CD4-positive, alpha-beta memory T cell (primary cell): ENCODE measurements at regions not wholly inside any gene's neighbourhood (a gene's known extent, or its start where the extent isn't known, plus 50 kb on each side); places are given as distances from the start of the nearest gene placed in this dataset.

Experiments
- CTCF ChIA-PET: fragments of 350-600 bp; sonication (Branson Sonifier 250); formaldehyde crosslinking; loops from one replicate; lab custom pipeline; 2021; ENCODE audit warnings: inconsistent platforms; ENCODE audit not compliant: partially characterized antibody; lab: Charles Lee
- POLR2A ChIA-PET: fragments of 350-600 bp; sonication (Branson Sonifier 250); formaldehyde crosslinking; loops from one replicate; lab custom pipeline; 2021; ENCODE audit not compliant: partially characterized antibody; lab: Charles Lee
- DNase-seq, 5 donors: peaks; one replicate each; pipeline versions ENCODE4 v3.0.0 to v3.0.0-alpha.2; 2020 to 2022; ENCODE audit warnings: mixed read lengths in 1 of 5
- H3K27ac ChIP-seq: one replicate; pipeline ENCODE4 v1.7.0; 2013; ENCODE audit warnings: low read depth, low read length
- H3K27me3 ChIP-seq: 2 replicates; pipeline ENCODE4 v1.7.0; 2013; ENCODE audit warnings: mild to moderate bottlenecking, low read length, moderate library complexity; ENCODE audit not compliant: insufficient read depth
- H3K36me3 ChIP-seq: 2 replicates; pipeline ENCODE4 v1.7.0; 2013; ENCODE audit warnings: mild to moderate bottlenecking, low read length, moderate library complexity; ENCODE audit not compliant: insufficient read depth
- H3K4me1 ChIP-seq: 2 replicates; pipeline ENCODE4 v1.7.0; 2013; ENCODE audit warnings: mild to moderate bottlenecking, low read length, moderate library complexity; ENCODE audit not compliant: insufficient read depth
- H3K4me3 ChIP-seq, 2 donors: one replicate each; pipeline ENCODE4 v1.7.0; 2013; ENCODE audit warnings: low read length in 2 of 2, mild to moderate bottlenecking in 1 of 2
- H3K9me3 ChIP-seq, 2 donors: one replicate each; pipeline ENCODE4 v1.7.0; 2013; ENCODE audit warnings: low read length in 2 of 2, control low read depth in 1 of 2; ENCODE audit not compliant: control insufficient read depth in 1 of 2
- H3K27ac Mint-ChIP-seq, 7 donors: one replicate each; pipeline ENCODE4 v1.8.0; 2020 to 2021; ENCODE audit warnings: mixed read lengths in 7 of 7, mild to moderate bottlenecking in 6 of 7, inconsistent platforms in 3 of 7, moderate library complexity in 3 of 7
- H3K27me3 Mint-ChIP-seq, 2 donors: one replicate each; pipeline ENCODE4 v1.8.0; 2020 to 2021; ENCODE audit warnings: mixed read lengths in 2 of 2
- H3K36me3 Mint-ChIP-seq, 2 donors: one replicate each; pipeline ENCODE4 v1.8.0; 2020 to 2021; ENCODE audit warnings: mixed read lengths in 2 of 2, inconsistent platforms in 1 of 2, mild to moderate bottlenecking in 1 of 2
- H3K4me1 Mint-ChIP-seq, 4 donors: one replicate each; pipeline ENCODE4 v1.8.0; 2020 to 2021; ENCODE audit warnings: mixed read lengths in 4 of 4, mild to moderate bottlenecking in 1 of 4
- H3K4me3 Mint-ChIP-seq, 8 donors: one replicate each; pipeline ENCODE4 v1.8.0; 2020 to 2021; ENCODE audit warnings: mixed read lengths in 8 of 8, mild to moderate bottlenecking in 7 of 8, moderate library complexity in 6 of 8, inconsistent platforms in 3 of 8
- H3K9me3 Mint-ChIP-seq, 8 donors: one replicate each; pipeline ENCODE4 v1.8.0; 2020 to 2021; ENCODE audit warnings: mixed read lengths in 8 of 8, mild to moderate bottlenecking in 5 of 8, inconsistent platforms in 3 of 8, moderate library complexity in 1 of 8
- intact Hi-C: fragments of 100-400 bp; cut with micrococcal nuclease; formaldehyde crosslinking; loops from one replicate; pipeline ENCODE4 v1.15.1; 2023

DNA sequence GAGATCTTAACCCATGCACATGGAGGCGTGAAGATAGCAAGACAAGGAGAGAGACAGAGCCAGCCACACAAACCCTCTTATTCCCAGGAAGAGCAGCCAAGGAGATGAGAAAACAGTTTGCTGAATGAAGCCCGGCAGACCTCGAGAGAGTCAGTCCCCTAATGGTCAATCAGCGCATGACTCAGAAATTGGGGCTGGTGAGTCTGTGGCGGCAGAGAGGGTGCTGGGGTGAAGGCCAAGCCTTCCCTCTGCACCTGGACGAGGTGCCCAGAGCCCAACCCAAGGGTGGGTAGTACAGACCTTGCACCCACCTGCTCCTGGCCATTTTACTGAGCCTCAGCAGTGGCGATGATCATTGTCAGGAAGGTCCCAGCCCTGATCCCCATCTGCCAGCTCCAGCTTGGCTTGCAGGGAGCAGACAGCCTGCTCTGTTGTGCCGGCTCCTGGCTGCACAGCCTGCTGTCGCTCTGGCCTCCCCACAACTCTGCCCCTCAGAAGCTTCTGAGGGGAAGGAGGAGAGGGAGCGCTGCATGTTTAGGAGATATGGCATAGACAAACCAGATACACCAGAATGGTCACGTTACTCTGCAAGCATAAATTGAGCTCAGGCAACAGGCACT, 256.6 kb downstream of the RPS24 start:
- H3K27ac Mint-ChIP-seq = no peak overlapping the region
- intact Hi-C loops = no loop called here
- H3K27me3 ChIP-seq = no peaks in the 10 kb centered on the region
- DNase-seq = no peak
- H3K4me3 Mint-ChIP-seq = no peak overlapping the region
- no peaks in the 10 kb centered on the region for H3K36me3 Mint-ChIP-seq
- CTCF ChIA-PET = no interaction called here
- H3K4me1 ChIP-seq = no peaks in the 10 kb centered on the region
- H3K36me3 ChIP-seq = no peaks in the 10 kb centered on the region
- no peaks in the 10 kb centered on the region for H3K9me3 Mint-ChIP-seq
- no peaks in the 10 kb centered on the region for H3K4me1 Mint-ChIP-seq
- H3K27me3 Mint-ChIP-seq = peaks cover 2 to 4% of the 10 kb centered on the region in 2 donors
- no peak overlapping the region for H3K27ac ChIP-seq
- H3K4me3 ChIP-seq = no peak overlapping the region
- no peaks in the 10 kb centered on the region for H3K9me3 ChIP-seq
- POLR2A ChIA-PET = no interaction called here

DNA sequence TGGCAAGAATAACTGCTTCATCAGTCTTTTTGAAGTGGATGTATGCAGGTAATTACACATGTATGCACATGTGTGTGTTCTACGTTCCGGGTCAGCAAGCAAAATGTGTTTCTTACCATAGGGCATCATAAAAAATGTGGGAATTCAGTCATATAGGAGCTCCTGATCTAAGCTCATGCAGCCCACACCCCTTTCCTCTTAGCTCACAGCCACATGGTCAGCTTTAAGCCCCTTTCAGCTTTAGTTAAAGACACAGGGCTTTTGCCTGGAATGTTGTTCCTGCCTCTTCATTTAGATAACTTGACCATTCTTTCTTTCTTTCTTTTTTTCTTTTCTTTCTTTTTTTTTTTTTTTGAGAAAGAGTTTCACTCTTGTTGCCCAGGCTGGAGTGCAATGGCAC, 258.1 kb downstream of the RPS24 start:
- CTCF ChIA-PET = no interaction called here
- H3K36me3 Mint-ChIP-seq = no peaks in the 10 kb centered on the region

DNA sequence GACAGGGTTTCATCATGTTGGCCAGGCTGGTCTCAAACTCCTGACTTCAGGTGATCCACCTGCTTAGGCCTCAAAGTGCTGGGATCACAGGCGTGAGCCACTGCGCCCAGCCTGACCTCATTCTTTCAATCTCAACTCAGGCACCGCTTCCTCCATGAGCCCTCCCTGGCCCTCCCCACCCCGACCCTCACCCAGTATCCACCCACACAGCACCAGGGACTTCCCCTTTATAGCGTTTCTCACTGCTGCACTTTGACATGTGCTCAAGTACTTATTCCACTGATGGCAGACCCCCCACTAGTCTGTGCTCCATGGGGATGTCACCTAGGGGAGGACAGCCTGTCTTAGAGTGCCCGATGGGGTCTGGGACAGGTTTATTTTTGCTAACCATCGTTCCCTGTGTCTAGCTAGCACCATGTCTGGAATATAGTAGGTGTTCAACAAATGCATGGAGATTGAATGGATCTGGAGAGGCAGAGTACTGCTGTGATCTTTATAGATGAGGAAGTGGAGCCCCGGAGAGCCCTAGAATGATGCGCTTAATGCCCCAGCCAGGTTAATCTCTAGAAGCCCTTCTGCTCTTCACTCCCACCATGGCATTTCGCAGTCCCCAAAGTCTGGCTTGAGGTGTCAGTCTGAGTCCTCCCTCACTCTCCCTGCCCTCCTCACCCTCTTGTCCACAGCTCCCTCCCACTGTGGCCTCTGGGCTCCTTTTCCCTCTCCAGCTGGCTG, 258.8 kb downstream of the RPS24 start:
- no peak for DNase-seq
- H3K27ac Mint-ChIP-seq = peak overlapping the region in 1 of 7 donors; percentile 51
- CTCF ChIA-PET = no interaction called here
- Histone ChIP-seq H3K27me3 (no peaks in the 10 kb centered on the region), H3K27ac (no peak overlapping the region), H3K4me3 (no peak overlapping the region), H3K4me1 (no peaks in the 10 kb centered on the region), H3K9me3 (no peaks in the 10 kb centered on the region), H3K36me3 (no peaks in the 10 kb centered on the region)
- H3K9me3 Mint-ChIP-seq = no peaks in the 10 kb centered on the region
- intact Hi-C loops = no loop called here
- POLR2A ChIA-PET = no interaction called here
- peaks cover 1 to 4% of the 10 kb centered on the region in 2 donors for H3K27me3 Mint-ChIP-seq
- H3K36me3 Mint-ChIP-seq = no peaks in the 10 kb centered on the region
- no peaks in the 10 kb centered on the region for H3K4me1 Mint-ChIP-seq
- H3K4me3 Mint-ChIP-seq = no peak overlapping the region

More for the DNA sequence above, 258.1 kb downstream of the RPS24 start:
- Histone ChIP-seq H3K36me3 (no peaks in the 10 kb centered on the region), H3K4me3 (no peak overlapping the region), H3K4me1 (no peaks in the 10 kb centered on the region), H3K9me3 (no peaks in the 10 kb centered on the region), H3K27me3 (no peaks in the 10 kb centered on the region), H3K27ac (no peak overlapping the region)
- Mint-ChIP-seq H3K27ac (no peak overlapping the region), H3K4me1 (no peaks in the 10 kb centered on the region), H3K27me3 (peaks cover 1 to 4% of the 10 kb centered on the region in 2 donors), H3K9me3 (no peaks in the 10 kb centered on the region), H3K4me3 (no peak overlapping the region)
- no peak for DNase-seq
- intact Hi-C loops = no loop called here
- POLR2A ChIA-PET = no interaction called here

DNA sequence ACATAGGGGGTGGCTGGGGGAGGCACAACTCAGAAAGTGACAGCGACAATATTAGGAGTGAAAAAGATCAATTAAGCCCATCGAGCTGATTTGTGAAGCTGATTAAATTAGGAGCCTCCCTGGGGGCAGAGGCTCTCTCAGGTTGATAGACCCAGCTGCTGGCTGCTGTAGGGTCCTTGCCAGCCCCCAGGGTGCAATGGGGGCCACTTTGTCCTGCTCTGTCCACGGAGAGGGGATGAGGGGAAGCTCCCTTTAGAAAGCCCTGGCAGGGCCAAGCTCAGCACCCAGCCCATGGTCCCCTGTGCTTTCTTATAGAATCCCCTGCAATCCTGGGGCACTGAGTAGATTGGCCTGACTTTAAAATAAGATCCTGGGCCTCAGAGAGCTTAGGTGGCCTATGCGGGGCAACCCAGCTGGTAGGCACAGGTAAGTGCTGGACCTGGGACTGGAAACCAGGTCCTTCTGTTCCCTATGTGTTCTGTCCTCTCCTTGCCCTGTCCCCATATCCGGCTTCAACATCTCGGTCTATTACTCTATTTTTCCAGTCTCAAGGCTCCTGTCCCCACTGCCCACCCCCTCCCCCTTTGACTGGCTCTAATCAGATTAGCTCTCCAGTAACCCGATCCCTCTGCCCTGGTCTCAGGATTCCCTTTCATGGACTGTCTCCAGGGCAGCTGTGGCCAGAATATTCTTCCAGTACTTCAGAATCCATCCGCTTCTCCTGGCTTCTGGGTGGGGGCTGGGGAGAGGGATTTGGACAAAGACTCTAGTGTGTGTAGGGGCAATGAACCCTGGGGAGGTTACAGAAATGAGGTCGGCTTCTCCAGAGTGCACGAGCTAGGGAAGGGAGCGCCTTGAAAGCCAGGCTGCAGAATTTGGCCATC, 259.6 kb downstream of the RPS24 start:
- Histone ChIP-seq H3K4me1 (no peaks in the 10 kb centered on the region), H3K27me3 (no peaks in the 10 kb centered on the region), H3K36me3 (no peaks in the 10 kb centered on the region), H3K27ac (no peak overlapping the region), H3K4me3 (no peak overlapping the region), H3K9me3 (no peaks in the 10 kb centered on the region)
- no peaks in the 10 kb centered on the region for H3K4me1 Mint-ChIP-seq
- no peaks in the 10 kb centered on the region for H3K36me3 Mint-ChIP-seq
- peaks cover 0 to 1% of the 10 kb centered on the region in 2 donors for H3K27me3 Mint-ChIP-seq
- DNase-seq = no peak
- H3K9me3 Mint-ChIP-seq = no peaks in the 10 kb centered on the region
- ChIA-PET CTCF (no interaction called here), POLR2A (no interaction called here)
- H3K4me3 Mint-ChIP-seq = no peak overlapping the region
- intact Hi-C loops = no loop called here
- H3K27ac Mint-ChIP-seq = peak overlapping the region in 1 of 7 donors; percentile 51

- no peaks in the 10 kb centered on the region for H3K9me3 Mint-ChIP-seq
- intact Hi-C loops = no loop called here
Measured at GRCh38 chr10:78295242-78295641, 261.6 kb downstream of the RPS24 start.

GRCh38 chr10:78296785-78297184, 263.1 kb downstream of the RPS24 start:
- no peaks in the 10 kb centered on the region for H3K9me3 ChIP-seq
- H3K9me3 Mint-ChIP-seq = no peaks in the 10 kb centered on the region
- POLR2A ChIA-PET = no interaction called here
- H3K36me3 Mint-ChIP-seq = no peaks in the 10 kb centered on the region
- H3K27me3 ChIP-seq = no peaks in the 10 kb centered on the region
- CTCF ChIA-PET = interaction anchor here (0.5 to 0.9 kb wide), 2 partner anchors 50 to 898 kb away, joined by 3 to 4 read pairs; no protein-coding TSS in a partner anchor
- no peak overlapping the region for H3K4me3 Mint-ChIP-seq
- H3K4me1 Mint-ChIP-seq = peaks cover 0 to 5% (median 1%) of the 10 kb centered on the region in 4 donors
- peaks cover 1 to 2% of the 10 kb centered on the region in 2 donors for H3K27me3 Mint-ChIP-seq
- no peak overlapping the region for H3K27ac Mint-ChIP-seq
- DNase-seq = no peak
- no peak overlapping the region for H3K4me3 ChIP-seq
- H3K36me3 ChIP-seq = no peaks in the 10 kb centered on the region
- peaks cover 3% of the 10 kb centered on the region for H3K4me1 ChIP-seq
- H3K27ac ChIP-seq = no peak overlapping the region
- intact Hi-C loops = no loop called here

More at GRCh38 chr10:78295242-78295641, 261.6 kb downstream of the RPS24 start:
- ChIA-PET POLR2A (no interaction called here), CTCF (no interaction called here)
- H3K4me3 ChIP-seq = no peak overlapping the region
- H3K36me3 ChIP-seq = no peaks in the 10 kb centered on the region
- no peak overlapping the region for H3K27ac ChIP-seq
- Mint-ChIP-seq H3K36me3 (no peaks in the 10 kb centered on the region), H3K4me1 (no peaks in the 10 kb centered on the region), H3K27ac (no peak overlapping the region), H3K27me3 (peaks cover 1 to 2% of the 10 kb centered on the region in 2 donors), H3K4me3 (no peak overlapping the region)
- H3K27me3 ChIP-seq = no peaks in the 10 kb centered on the region
- no peaks in the 10 kb centered on the region for H3K4me1 ChIP-seq
- no peaks in the 10 kb centered on the region for H3K9me3 ChIP-seq
- DNase-seq = no peak

- POLR2A ChIA-PET = no interaction called here
- Mint-ChIP-seq H3K36me3 (peaks cover 0 to 4% of the 10 kb centered on the region in 2 donors), H3K4me1 (peaks cover 7 to 16% (median 9%) of the 10 kb centered on the region in 4 donors), H3K4me3 (no peak overlapping the region), H3K27me3 (peaks cover 1 to 2% of the 10 kb centered on the region in 2 donors), H3K27ac (no peak overlapping the region), H3K9me3 (no peaks in the 10 kb centered on the region)
- intact Hi-C loops = no loop called here
- H3K36me3 ChIP-seq = no peaks in the 10 kb centered on the region
- no peaks in the 10 kb centered on the region for H3K9me3 ChIP-seq
- CTCF ChIA-PET = no interaction called here
- no peak overlapping the region for H3K4me3 ChIP-seq
- no peak overlapping the region for H3K27ac ChIP-seq
- DNase-seq = no peak
- peaks cover 13% of the 10 kb centered on the region for H3K4me1 ChIP-seq
- H3K27me3 ChIP-seq = no peaks in the 10 kb centered on the region
Measured at GRCh38 chr10:78297997-78298396, 264.3 kb downstream of the RPS24 start.
